NK-92 treated with Interleukin-12 subunit alpha and Interleukin-12 subunit beta, amount 100 ng/mL, for 24 hours (cell line): ENCODE measurements at regions not wholly inside any gene's neighbourhood (a gene's known extent, or its start where the extent isn't known, plus 50 kb on each side); places are given as distances from the start of the nearest gene placed in this dataset.
"Not testable (repeated sequence)": the region's sequence is repeated elsewhere in the genome, so short reads cannot be mapped to it uniquely, and the experiment has no call there.

Source experiments
- DNase-seq: peaks from one replicate; lab custom pipeline; 2025; lab: John Stamatoyannopoulos, UW

- DNase-seq: no peak
These were observed 110.4 kb downstream of the RAMP3 start for GRCh38 chr7:45268013-45268412.

DNA sequence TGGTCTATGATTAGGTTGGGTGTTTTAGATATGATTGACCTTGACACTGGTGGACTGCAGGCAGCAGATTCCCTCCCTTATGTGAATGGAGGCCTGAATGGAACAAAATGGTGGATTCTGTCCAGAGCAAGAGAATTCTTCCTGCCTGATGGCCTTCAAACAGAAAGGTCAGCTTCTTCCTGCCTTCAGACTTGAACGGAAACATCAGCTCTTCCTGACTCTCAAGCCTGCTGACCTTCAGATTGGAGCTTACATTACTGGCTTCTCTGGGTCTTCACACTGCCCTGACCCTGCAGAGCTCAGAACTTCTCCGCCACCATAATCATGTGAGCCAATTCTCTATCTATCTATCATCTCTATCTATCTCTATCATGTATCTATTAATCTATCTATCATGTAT lies 111.6 kb downstream of the RAMP3 start:
- no peak for DNase-seq

DNA sequence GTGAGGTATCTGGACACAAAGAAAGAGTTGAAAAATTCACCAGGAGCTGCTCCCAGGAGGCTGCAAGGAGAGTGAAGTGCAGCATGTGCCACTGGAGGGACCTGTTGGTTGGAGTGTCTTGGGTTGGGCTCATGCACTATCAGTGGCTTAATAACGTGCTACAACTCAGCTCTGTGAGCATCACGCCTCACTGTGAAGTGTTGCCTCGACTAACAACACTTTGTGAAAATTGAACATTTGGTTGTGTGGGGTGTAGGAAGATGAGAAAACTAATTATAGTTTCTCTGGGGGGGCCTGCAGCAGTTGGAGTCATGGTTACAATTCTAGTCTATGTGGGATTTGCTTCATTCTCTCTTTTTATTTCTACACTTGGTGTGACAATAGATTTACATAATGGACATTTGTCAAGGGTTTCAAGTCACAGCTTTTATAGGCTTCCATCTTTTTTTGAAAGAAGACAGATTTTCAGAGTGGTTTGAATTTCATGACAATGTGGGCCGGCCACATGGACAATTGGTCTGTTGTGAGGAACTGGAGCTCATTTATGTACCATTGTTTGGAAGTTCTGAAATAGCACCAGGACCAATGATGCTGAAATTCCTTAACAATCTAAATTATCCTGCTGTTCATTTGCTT lies 121.3 kb downstream of the RAMP3 start:
- DNase-seq: no peak

DNA sequence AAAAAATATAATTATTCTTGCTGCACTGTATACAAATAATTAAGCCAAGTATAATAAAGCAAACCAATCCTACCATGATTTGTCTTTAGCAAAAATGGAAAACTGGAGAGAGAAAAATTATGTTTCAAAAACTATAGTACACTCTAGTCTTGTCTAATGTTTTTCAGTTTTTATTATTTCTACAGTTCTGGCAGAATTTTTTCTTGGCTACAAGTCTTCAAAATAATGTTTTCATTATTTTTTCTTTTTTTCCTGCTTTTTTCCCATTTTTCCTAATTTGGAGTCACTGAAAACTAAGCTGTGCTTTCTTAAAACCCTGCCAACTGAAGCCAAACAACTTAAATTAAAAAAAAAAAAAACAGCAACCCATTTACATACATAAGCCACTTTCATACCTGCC lies 132.0 kb downstream of the RAMP3 start:
- DNase-seq: not testable (repeated sequence)

- no peak for DNase-seq
These were observed 133.3 kb downstream of the RAMP3 start for GRCh38 chr7:45290880-45291279.

DNA sequence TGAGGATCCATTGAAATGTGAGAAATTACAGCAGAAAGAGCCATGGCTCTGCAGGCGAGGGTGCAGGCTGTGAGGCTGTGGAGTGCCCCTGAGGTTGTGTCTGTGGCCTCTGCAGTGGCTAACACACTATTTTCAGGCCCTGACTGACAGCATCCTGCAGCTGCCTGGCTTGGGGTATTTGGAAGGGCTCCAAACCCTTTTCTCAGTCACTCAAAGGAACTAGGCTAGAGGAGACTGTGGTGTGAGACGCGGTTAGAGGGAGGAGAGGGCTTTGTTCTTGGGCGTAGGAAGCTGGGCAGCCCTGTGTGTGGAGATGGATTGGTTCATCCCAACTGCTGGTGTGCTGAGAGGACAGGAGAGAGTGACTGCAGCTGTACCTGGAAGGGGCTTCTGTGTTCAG lies 134.9 kb downstream of the RAMP3 start:
- DNase-seq: no peak

GRCh38 chr7:45293295-45293942 lies 135.8 kb downstream of the RAMP3 start:
- DNase-seq: no peak

GRCh38 chr7:45294559-45294958 lies 137.0 kb downstream of the RAMP3 start:
- no peak for DNase-seq

- no peak for DNase-seq
These were observed 137.6 kb downstream of the RAMP3 start for GRCh38 chr7:45295222-45295621.

GRCh38 chr7:45296748-45297147 lies 139.2 kb downstream of the RAMP3 start:
- DNase-seq: no peak

DNA sequence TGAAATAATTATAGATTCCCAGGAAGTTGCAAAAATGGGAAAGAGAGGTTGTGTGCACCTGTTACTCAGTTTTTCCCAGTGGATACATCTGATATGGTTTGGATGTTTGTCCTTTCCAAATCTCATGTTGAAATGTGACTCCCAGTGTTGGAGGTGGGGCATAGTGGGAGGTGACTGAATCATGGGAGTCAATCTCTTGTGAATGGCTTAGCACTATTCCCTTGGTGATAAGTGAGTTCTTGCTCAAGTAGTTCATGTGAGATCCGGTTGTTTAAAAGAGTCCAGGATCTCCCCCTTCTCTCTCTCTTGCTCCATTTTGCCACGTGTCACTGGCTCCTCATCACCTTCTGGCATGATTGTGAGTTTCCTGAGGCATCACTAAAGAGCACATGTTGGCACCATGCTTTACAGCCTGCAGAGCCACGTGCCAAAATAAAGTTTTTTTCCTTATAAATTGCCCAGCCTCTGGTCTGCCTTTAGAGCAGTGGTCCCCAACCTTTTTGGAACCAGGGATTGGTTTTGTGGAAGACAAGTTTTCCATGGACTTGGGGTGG lies 149.2 kb downstream of the RAMP3 start:
- DNase-seq: no peak

DNA sequence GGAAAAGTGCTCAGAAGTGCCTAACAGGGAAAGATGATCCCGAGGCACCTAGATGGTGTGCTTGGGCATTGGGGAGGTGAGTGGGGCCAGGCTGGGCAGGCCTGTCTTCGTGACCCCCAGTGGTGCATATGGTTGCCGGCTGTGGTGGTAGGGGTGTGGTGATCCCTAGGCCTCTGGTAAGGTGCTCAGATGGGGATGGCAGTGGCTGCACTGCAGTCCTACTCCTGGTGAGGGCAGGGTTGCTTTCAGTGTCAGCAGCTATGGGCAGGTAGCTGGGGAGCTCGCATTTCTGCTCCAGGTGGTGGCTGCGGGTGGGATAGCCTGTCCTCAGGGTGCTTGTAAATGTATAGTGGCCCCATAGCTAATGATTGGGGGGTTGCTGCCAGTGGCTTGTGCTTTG lies 154.0 kb downstream of the RAMP3 start:
- no peak for DNase-seq

DNA sequence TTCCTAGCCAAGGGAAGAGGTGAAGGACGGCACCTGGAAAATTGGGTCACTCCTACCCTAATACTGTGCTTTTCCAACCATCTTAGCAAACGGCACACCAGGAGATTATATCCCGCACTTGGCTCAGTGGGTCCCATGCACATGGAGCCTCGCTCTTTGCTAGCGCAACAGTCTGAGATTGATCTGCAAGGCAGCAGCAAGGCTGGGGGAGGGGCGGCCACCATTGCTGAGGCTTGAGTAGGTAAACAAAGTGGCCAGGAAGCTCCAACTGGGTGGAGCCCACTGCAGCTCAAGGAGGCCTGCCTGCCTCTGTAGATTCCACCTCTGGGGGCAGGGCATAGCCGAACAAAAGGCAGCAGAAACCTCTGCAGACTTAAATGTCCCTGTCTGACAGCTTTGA lies 157.9 kb downstream of the RAMP3 start:
- DNase-seq: not testable (repeated sequence)

- no peak for DNase-seq
These were observed 167.2 kb downstream of the RAMP3 start for GRCh38 chr7:45324683-45325237.

DNA sequence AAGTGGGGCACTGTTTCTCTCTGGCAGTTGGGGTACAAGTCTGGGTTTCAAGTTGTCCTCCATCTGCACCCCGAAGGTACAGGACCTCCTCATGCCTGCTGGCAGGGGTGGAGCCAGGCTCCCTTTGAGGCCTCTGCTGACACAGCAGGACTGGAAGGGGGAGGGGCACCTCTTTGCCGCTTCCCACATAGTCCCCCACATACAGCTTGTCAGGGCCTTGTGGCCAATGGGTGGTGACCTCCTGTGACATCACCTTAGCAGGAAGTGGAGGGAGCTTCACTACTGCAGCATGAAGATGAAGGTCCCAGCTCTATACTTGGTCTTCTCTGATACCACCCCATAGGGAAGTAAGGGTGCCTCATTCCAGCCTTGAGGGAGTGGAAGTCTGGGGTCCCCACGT lies 167.8 kb downstream of the RAMP3 start:
- no peak for DNase-seq

- no peak for DNase-seq
These were observed 170.9 kb downstream of the RAMP3 start for GRCh38 chr7:45328403-45328981.

DNA sequence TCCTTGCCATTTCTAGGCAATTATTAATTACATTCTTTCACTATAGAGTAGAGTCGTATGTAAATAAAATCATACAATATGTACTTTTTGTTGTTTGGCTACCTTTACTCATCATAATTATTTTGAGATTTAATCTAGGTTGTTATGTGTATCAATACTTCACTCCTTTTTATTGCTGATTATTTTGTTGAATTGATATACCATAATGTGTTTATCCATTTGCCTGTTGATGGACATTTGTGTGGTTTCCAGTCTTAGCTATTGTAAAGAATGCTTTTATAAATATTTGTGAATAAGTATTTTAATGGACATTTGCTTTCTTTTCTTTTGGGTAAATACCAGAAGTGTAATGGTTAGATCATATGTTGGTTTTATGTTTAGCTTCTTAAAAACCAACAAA lies 174.0 kb downstream of the RAMP3 start:
- no peak for DNase-seq

- DNase-seq: not testable (repeated sequence)
These were observed 177.4 kb downstream of the RAMP3 start for GRCh38 chr7:45335024-45335423.

GRCh38 chr7:45342236-45342635 lies 184.6 kb downstream of the RAMP3 start:
- no peak for DNase-seq

- no peak for DNase-seq
These were observed 186.2 kb downstream of the RAMP3 start for GRCh38 chr7:45343746-45344145.

DNA sequence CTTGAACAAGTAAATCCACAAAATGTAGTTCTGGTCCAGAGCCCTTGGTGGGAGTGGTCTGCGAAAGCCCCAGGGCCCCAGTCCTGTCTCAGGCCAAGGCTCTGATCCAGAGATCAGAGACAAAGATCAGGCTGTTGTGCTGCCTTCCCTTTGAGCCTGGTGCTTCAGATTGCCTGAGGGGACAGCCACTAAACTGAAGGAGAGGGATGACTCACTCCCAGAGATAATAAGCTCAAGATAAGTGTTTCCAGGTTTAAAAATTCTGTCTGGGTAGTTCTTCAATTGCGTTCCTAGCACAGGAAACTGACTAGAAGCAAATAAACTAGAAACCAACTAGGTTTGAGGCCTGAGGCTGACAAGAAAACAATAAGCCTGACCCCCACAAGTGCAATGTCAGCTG lies 190.2 kb downstream of the RAMP3 start:
- DNase-seq: no peak

DNA sequence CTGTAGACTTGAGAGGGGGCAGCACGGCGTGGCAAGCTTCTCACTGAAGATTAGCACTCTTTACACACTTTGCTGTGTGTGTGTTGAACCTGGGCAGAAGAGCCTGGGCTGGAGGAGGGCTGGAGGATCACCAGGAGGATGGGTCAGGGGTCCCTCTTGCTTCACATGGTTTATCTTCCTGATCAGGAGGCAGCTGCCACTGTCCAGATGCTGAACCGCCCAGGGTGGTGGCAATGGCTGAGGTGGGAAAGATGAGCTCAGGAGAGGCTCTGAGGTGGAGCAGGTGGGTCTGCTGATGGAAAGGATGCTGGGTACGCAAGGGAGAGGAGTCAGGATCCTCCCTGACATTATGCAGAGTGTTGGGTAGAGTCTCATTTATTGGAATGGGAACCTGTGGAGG lies 191.5 kb downstream of the RAMP3 start:
- no peak for DNase-seq

- DNase-seq: no peak
These were observed 193.3 kb downstream of the RAMP3 start for GRCh38 chr7:45350896-45351295.
